Bronchial epithelial cell (primary cell): ENCODE measurements at regions not wholly inside any gene's neighbourhood (a gene's known extent, or its start where the extent isn't known, plus 50 kb on each side); places are given as distances from the start of the nearest gene placed in this dataset.

ENCODE experiments used
- DNase-seq: peaks from one replicate; pipeline ENCODE4 v3.0.0-alpha.2; 2010; ENCODE audit warnings: low read depth
- FAIRE-seq: peaks from 2 replicates; lab custom pipeline; 2011; peaks lifted over from hg19 to GRCh38; lab: Jason Lieb, UNC
- H3K27me3 ChIP-seq: 2 replicates; pipeline ENCODE4 v1.5.1; 2011; ENCODE audit warnings: low read length; ENCODE audit not compliant: control insufficient read depth, insufficient read depth
- H3K36me3 ChIP-seq: 2 replicates; pipeline ENCODE4 v1.5.1; 2011; ENCODE audit warnings: low read length; ENCODE audit not compliant: control insufficient read depth, insufficient read depth
- H3K4me3 ChIP-seq: 2 replicates; pipeline ENCODE4 v1.5.1; 2011; ENCODE audit warnings: mild to moderate bottlenecking, low read depth, low read length, control low read depth
- TF ChIP-seq, protein P1 (sequence below): IDR thresholded peaks from 2 replicates; pipeline ENCODE4 v1.5.1; 2011; ENCODE audit warnings: mild to moderate bottlenecking, moderate library complexity, low read length, control low read depth, inconsistent platforms; ENCODE audit not compliant: insufficient read depth, severe bottlenecking

DNA sequence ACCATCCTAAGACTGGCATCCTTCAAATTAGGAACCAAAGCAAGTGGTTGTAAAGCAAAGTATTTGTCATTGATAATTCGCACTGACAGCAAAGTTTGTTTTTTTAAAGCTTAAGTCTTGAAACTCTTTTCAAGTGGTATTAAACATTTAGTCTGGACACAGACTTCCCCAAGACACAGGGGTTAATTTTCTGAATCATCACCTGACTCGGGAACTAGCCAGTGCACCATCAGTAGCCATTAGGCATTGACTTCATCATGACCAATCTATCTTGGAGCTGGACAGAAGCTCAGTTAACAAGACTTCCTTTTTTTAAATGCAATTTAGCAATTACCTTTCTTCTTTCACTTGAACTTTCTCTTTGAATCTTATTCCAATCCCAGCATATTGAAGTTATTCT is 210.6 kb downstream of the ZNF365 start:
- no peaks in the 10 kb centered on the region for H3K27me3 ChIP-seq
- no peaks in the 10 kb centered on the region for H3K36me3 ChIP-seq
- FAIRE-seq (no peak), DNase-seq (no peak)
- TF ChIP-seq, protein P1, sequence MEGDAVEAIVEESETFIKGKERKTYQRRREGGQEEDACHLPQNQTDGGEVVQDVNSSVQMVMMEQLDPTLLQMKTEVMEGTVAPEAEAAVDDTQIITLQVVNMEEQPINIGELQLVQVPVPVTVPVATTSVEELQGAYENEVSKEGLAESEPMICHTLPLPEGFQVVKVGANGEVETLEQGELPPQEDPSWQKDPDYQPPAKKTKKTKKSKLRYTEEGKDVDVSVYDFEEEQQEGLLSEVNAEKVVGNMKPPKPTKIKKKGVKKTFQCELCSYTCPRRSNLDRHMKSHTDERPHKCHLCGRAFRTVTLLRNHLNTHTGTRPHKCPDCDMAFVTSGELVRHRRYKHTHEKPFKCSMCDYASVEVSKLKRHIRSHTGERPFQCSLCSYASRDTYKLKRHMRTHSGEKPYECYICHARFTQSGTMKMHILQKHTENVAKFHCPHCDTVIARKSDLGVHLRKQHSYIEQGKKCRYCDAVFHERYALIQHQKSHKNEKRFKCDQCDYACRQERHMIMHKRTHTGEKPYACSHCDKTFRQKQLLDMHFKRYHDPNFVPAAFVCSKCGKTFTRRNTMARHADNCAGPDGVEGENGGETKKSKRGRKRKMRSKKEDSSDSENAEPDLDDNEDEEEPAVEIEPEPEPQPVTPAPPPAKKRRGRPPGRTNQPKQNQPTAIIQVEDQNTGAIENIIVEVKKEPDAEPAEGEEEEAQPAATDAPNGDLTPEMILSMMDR, result no peak
- no peak overlapping the region for H3K4me3 ChIP-seq

DNA sequence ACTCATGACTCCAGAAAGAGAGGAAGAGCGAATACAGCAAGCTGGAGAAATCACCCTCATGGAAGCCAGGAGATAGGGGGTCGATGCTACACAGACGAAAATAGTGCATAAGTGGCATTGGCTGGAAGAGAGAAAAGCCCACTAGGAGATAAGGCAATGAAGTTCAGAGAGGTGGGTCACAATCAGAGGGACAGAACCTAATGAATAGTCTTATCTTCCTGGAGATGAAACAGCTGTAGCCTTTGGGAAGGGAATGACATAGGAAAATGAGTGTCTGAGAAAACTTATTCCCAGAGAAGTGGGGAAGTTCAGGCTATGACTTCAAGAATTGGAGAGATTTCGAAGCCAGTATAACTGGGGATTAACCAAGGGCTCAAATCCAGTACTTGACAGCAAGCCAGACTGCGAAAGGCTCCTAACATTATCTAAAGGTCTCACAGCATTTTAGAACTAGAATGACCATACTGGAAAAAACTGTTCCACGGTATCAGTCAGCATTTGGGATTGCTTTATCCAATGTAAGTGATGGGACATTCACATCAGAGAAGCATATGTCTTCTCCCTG is 211.1 kb downstream of the ZNF365 start:
- TF ChIP-seq, protein P1, result no peak

DNA sequence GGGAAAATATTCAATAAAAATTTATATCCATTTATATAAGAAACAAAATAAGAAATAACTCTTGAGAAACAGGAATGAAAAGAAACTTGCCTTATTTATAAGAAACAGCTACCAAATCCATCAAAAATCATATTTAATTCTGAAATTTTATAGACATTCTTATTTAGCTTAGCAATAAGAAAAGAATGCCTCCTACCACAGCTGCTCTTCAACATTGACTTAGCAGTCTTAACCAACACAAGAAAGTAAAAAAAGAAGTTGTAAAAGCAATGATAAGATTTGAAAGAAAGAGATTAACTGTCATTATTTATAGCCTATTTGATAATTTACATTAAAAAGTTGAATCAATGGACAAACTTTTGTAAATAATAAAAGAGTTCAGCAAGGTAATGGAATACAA is 212.8 kb downstream of the ZNF365 start:
- no peak for FAIRE-seq
- no peak for DNase-seq
- TF ChIP-seq, protein P1, result no peak
- Histone ChIP-seq H3K36me3 (no peaks in the 10 kb centered on the region), H3K27me3 (no peaks in the 10 kb centered on the region), H3K4me3 (no peak overlapping the region)

More for the DNA sequence above, 211.1 kb downstream of the ZNF365 start:
- Histone ChIP-seq H3K4me3 (no peak overlapping the region), H3K27me3 (no peaks in the 10 kb centered on the region), H3K36me3 (no peaks in the 10 kb centered on the region)
- DNase-seq (no peak), FAIRE-seq (no peak)

- TF ChIP-seq, protein P1, result no peak
- DNase-seq, result no peak
- Histone ChIP-seq H3K4me3 (no peak overlapping the region), H3K36me3 (no peaks in the 10 kb centered on the region), H3K27me3 (no peaks in the 10 kb centered on the region)
- FAIRE-seq, result no peak
These were observed 213.9 kb downstream of the ZNF365 start for GRCh38 chr10:62588116-62588515.

- no peaks in the 10 kb centered on the region for H3K27me3 ChIP-seq
- H3K36me3 ChIP-seq, result no peaks in the 10 kb centered on the region
- DNase-seq (peak; percentile 54), FAIRE-seq (peak; percentile 66)
- TF ChIP-seq, protein P1, result no peak
- H3K4me3 ChIP-seq, result no peak overlapping the region
These were observed 214.8 kb upstream of the ADO start for GRCh38 chr10:62589689-62590088.

DNA sequence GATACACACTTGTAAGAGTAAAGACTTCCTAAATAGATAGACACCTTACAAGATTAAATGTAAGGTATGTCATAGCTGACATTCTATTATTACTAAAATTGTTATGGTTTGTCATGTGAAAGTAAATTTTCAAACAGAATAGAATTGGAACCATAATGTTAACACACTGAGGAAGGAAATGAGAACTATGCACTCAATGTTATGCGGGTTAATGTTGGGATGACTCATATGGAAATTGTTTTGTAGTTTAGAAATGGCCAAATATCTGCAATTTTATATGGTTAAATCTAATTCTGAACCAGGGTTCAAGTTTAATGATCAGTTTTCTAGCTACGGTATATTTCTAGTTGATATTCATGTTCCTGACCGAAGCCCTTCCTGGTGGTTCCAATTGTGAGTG is 214.2 kb upstream of the ADO start:
- no peak for DNase-seq
- no peaks in the 10 kb centered on the region for H3K36me3 ChIP-seq
- H3K4me3 ChIP-seq, result no peak overlapping the region
- TF ChIP-seq, protein P1, result no peak
- H3K27me3 ChIP-seq, result no peaks in the 10 kb centered on the region
- no peak for FAIRE-seq
